Endothelial cell of umbilical vein (primary cell): ENCODE measurements at regions not wholly inside any gene's neighbourhood (a gene's known extent, or its start where the extent isn't known, plus 50 kb on each side); places are given as distances from the start of the nearest gene placed in this dataset.

ENCODE experiments used
- BruUV-seq: library from RNA; stranded (reverse); fragments of 400-500 nt; replicated peaks from 2 replicates; lab custom pipeline; 2021; lab: Mats Ljungman, UMichigan
- CTCF ChIA-PET: fragments of 300-600, 350-600 bp; sonication (Branson Sonifier 250); formaldehyde crosslinking; loops from one replicate; lab custom pipeline; 2021; ENCODE audit warnings: antibody characterized with exemption, inconsistent platforms; lab: Charles Lee
- POLR2A ChIA-PET: fragments of 300-600, 350-600 bp; sonication (Branson Sonifier 250); formaldehyde crosslinking; loops from one replicate; lab custom pipeline; 2021; ENCODE audit warnings: antibody characterized with exemption, inconsistent platforms; lab: Charles Lee
- DNase-seq: peaks from one replicate; pipeline ENCODE4 v3.0.0-alpha.2; 2011; ENCODE audit warnings: low read depth, low spot score
- FAIRE-seq: peaks from 2 replicates; lab custom pipeline; 2011; peaks lifted over from hg19 to GRCh38; lab: Jason Lieb, UNC
- H2AFZ ChIP-seq: 2 replicates; pipeline ENCODE4 v1.6.0; 2012; ENCODE audit warnings: low read depth, low read length, control low read depth, inconsistent platforms
- H3K27ac ChIP-seq: 2 replicates; pipeline ENCODE4 v1.5.1; 2011; ENCODE audit warnings: low read depth, mild to moderate bottlenecking, control low read depth, low read length, moderate library complexity; ENCODE audit not compliant: insufficient read depth
- H3K27me3 ChIP-seq, 2 experiments: 2 replicates each; pipeline versions ENCODE4 v1.6.0 to v1.6.1; 2011; ENCODE audit warnings: low read length in 2 of 2, mixed read lengths in 1 of 2; ENCODE audit not compliant: control insufficient read depth in 2 of 2, insufficient read depth in 2 of 2
- H3K36me3 ChIP-seq, 2 experiments: 2 replicates in 1 of 2; 3 replicates in 1 of 2; pipeline ENCODE4 v1.5.1; 2011; ENCODE audit warnings: low read length in 2 of 2, mild to moderate bottlenecking in 1 of 2, moderate library complexity in 1 of 2; ENCODE audit not compliant: control insufficient read depth in 2 of 2, insufficient read depth in 2 of 2; ENCODE audit errors: extremely low read depth in 1 of 2
- H3K4me1 ChIP-seq: 3 replicates; pipeline ENCODE4 v1.5.1; 2011; ENCODE audit warnings: mild to moderate bottlenecking, low read length; ENCODE audit not compliant: control insufficient read depth, insufficient read depth; ENCODE audit errors: extremely low read depth
- H3K4me2 ChIP-seq: 2 replicates; pipeline ENCODE4 v1.6.1; 2011; ENCODE audit warnings: low read length, control low read depth, mixed read lengths; ENCODE audit not compliant: insufficient read depth
- H3K4me3 ChIP-seq, 3 experiments: fragments of 200-600 bp in 1 of 3; sonication (generic), shearing (Covaris generic) in 1 of 3; replicated peaks in 1 of 3; 2 replicates each; pipeline ENCODE4 v1.5.1; 2011 to 2016; ENCODE audit warnings: control low read depth in 3 of 3, low read length in 3 of 3, mild to moderate bottlenecking in 2 of 3, inconsistent platforms in 1 of 3, low read depth in 1 of 3, moderate library complexity in 1 of 3; ENCODE audit not compliant: insufficient read depth in 1 of 3
- H3K79me2 ChIP-seq: 2 replicates; pipeline ENCODE4 v1.6.0; 2012; ENCODE audit warnings: low read length, inconsistent platforms; ENCODE audit not compliant: control insufficient read depth, insufficient read depth
- H3K9ac ChIP-seq: replicated peaks from 2 replicates; pipeline ENCODE3; 2011; ENCODE audit warnings: low read length, control low read depth; ENCODE audit not compliant: insufficient read depth; ENCODE audit errors: extremely low read depth
- H3K9me1 ChIP-seq: replicated peaks from 3 replicates; pipeline ENCODE4 v1.6.0; 2011; ENCODE audit warnings: mild to moderate bottlenecking, low read length; ENCODE audit not compliant: control insufficient read depth, insufficient read depth; ENCODE audit errors: extremely low read depth
- H3K9me3 ChIP-seq: replicated peaks from 2 replicates; pipeline ENCODE4 v1.5.1; 2012; ENCODE audit warnings: low read length, inconsistent platforms; ENCODE audit not compliant: control insufficient read depth, insufficient read depth
- H4K20me1 ChIP-seq: replicated peaks from 2 replicates; pipeline ENCODE3; 2011; ENCODE audit warnings: mild to moderate bottlenecking, low read length; ENCODE audit not compliant: control insufficient read depth, insufficient read depth; ENCODE audit errors: extremely low read depth
- EZH2 ChIP-seq: IDR thresholded peaks from 2 replicates; pipeline ENCODE4 v1.6.1; 2012; ENCODE audit warnings: borderline replicate concordance, low read depth, mild to moderate bottlenecking, moderate library complexity, low read length, inconsistent platforms; ENCODE audit not compliant: severe bottlenecking
- FOS ChIP-seq: IDR thresholded peaks from 2 replicates; pipeline ENCODE4 v1.6.1; 2011; ENCODE audit warnings: mild to moderate bottlenecking, low read length, moderate library complexity, borderline replicate concordance; ENCODE audit not compliant: insufficient read depth
- GATA2 ChIP-seq: IDR thresholded peaks from 2 replicates; pipeline ENCODE4 v1.7.0; 2011; ENCODE audit warnings: low read depth, mild to moderate bottlenecking, moderate library complexity, mixed read lengths, low read length; ENCODE audit not compliant: insufficient read length, insufficient read depth
- JUN ChIP-seq: IDR thresholded peaks from 2 replicates; pipeline ENCODE4 v1.6.1; 2011; ENCODE audit warnings: borderline replicate concordance, low read depth; ENCODE audit not compliant: insufficient read length, insufficient read depth
- MYC ChIP-seq: IDR thresholded peaks from one replicate; pipeline ENCODE4 v1.6.1; 2011; ENCODE audit warnings: mild to moderate bottlenecking, low read depth, low read length
- POLR2A ChIP-seq: IDR thresholded peaks from 2 replicates; pipeline ENCODE4 v1.6.1; 2012; ENCODE audit warnings: low read depth, mild to moderate bottlenecking, control low read depth, low read length
- POLR2AphosphoS5 ChIP-seq: IDR thresholded peaks from 2 replicates; pipeline ENCODE4 v1.6.1; 2012; ENCODE audit warnings: low read depth, mild to moderate bottlenecking, control low read depth, low read length, moderate library complexity; ENCODE audit not compliant: insufficient read depth
- dilution Hi-C: fragments of 300-500 bp; cut with MboI; formaldehyde crosslinking; loops from one replicate; pipeline ENCODE4 v1.15.0; 2019; ENCODE audit warnings: low sequenced_read_pairs; ENCODE audit not compliant: extremely low pct_ligation_motif_present
- intact Hi-C: fragments of 100-400 bp; cut with micrococcal nuclease; formaldehyde crosslinking; loops from one replicate; pipeline ENCODE4 v1.10.0; 2022
- TF ChIP-seq, protein P1 (sequence below), 2 donors: IDR thresholded peaks; 1 replicate in 1 of 2; 2 replicates in 1 of 2; pipeline ENCODE4 v1.5.1; 2011; ENCODE audit warnings: low read length in 2 of 2, mild to moderate bottlenecking in 2 of 2, moderate library complexity in 2 of 2, control low read depth in 1 of 2, inconsistent platforms in 1 of 2, low read depth in 1 of 2; ENCODE audit not compliant: insufficient read depth in 1 of 2; ENCODE audit errors: extremely low read depth in 1 of 2
- TF ChIP-seq, protein P2 (sequence below): IDR thresholded peaks from 2 replicates; pipeline ENCODE4 v1.6.1; 2011; ENCODE audit not compliant: insufficient read depth, insufficient read length

DNA sequence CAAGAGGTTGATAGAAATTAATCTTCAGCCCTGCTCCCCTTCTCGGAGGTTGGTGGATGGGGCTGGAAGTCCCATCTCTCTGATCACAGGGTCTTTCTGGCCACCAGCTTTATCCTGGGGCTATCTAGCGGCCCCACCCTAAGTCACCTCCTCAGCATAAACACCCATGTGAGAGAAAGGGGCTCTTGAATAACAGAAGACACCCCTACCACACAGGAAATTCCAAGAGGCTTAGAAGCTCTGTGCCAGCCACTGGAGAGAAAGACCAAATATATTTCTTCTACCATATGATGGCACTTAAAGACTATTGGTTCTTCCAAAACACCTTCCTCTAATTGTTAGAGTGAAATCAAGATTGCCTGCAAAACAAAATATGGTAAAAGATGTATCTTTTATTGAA, 219.7 kb downstream of the VAPA start:
- Histone ChIP-seq H2AFZ (no peak overlapping the region), H3K79me2 (no peaks in the 10 kb centered on the region), H3K4me2 (no peak overlapping the region), H3K9me3 (no peaks in the 10 kb centered on the region), H3K4me1 (no peaks in the 10 kb centered on the region), H4K20me1 (no peaks in the 10 kb centered on the region), H3K4me3 (no peak overlapping the region), H3K36me3 (no peaks in the 10 kb centered on the region), H3K9ac (no peak overlapping the region), H3K9me1 (no peaks in the 10 kb centered on the region), H3K27me3 (peaks cover 7 to 13% of the 10 kb centered on the region in 2 experiments), H3K27ac (no peak overlapping the region)
- POLR2A ChIA-PET, result no interaction called here
- no peak for FAIRE-seq
- BruUV-seq, result no TSS peak
- DNase-seq, result no peak
- TF ChIP-seq EZH2 (no peak), POLR2A (no peak), JUN (no peak), MYC (no peak), FOS (no peak), POLR2AphosphoS5 (no peak), GATA2 (no peak)
- TF ChIP-seq, protein P1, sequence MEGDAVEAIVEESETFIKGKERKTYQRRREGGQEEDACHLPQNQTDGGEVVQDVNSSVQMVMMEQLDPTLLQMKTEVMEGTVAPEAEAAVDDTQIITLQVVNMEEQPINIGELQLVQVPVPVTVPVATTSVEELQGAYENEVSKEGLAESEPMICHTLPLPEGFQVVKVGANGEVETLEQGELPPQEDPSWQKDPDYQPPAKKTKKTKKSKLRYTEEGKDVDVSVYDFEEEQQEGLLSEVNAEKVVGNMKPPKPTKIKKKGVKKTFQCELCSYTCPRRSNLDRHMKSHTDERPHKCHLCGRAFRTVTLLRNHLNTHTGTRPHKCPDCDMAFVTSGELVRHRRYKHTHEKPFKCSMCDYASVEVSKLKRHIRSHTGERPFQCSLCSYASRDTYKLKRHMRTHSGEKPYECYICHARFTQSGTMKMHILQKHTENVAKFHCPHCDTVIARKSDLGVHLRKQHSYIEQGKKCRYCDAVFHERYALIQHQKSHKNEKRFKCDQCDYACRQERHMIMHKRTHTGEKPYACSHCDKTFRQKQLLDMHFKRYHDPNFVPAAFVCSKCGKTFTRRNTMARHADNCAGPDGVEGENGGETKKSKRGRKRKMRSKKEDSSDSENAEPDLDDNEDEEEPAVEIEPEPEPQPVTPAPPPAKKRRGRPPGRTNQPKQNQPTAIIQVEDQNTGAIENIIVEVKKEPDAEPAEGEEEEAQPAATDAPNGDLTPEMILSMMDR (IDR thresholded peaks at IDR 0.05; ENCODE audit: extremely low read depth in 1 of 2, insufficient read depth in 1 of 2, low read depth in 1 of 2, low read length in 2 of 2), result no peak
- TF ChIP-seq, protein P2, sequence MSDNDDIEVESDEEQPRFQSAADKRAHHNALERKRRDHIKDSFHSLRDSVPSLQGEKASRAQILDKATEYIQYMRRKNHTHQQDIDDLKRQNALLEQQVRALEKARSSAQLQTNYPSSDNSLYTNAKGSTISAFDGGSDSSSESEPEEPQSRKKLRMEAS, result no peak
- dilution Hi-C loops (no loop called here), intact Hi-C loops (loop anchor here (5.0 kb wide), 1 partner anchor 76 kb away; no protein-coding TSS in a partner anchor)
- CTCF ChIA-PET, result no interaction called here
